ENCODE measurements at regions not wholly inside any gene's neighbourhood (a gene's known extent, or its start where the extent isn't known, plus 50 kb on each side); places are given as distances from the start of the nearest gene placed in this dataset.

GRCh38 chr2:123723706-123724105, 301.4 kb upstream of the CNTNAP5 start:
- no peaks in the 10 kb centered on the region for H3K4me1 ChIP-seq
- TF ChIP-seq CTCF (IDR thresholded peaks at IDR 0.05; ENCODE audit: borderline replicate concordance): no peak
- H3K36me3 ChIP-seq: no peaks in the 10 kb centered on the region
- peaks cover 22% of the 10 kb centered on the region for H3K9me3 ChIP-seq (replicated peaks)
- H3K27me3 ChIP-seq (ENCODE audit: low read depth): no peaks in the 10 kb centered on the region
- no peak for DNase-seq
- H3K4me3 ChIP-seq: no peak overlapping the region
- intact Hi-C loops (cut with micrococcal nuclease): no loop called here
- no peak overlapping the region for H3K27ac ChIP-seq (replicated peaks)

- intact Hi-C loops (cut with micrococcal nuclease): no loop called here
- H3K4me3 ChIP-seq: no peak overlapping the region
- H3K36me3 ChIP-seq: no peaks in the 10 kb centered on the region
- H3K27ac ChIP-seq (replicated peaks): no peak overlapping the region
- no peak for DNase-seq
- H3K4me1 ChIP-seq: no peaks in the 10 kb centered on the region
- H3K9me3 ChIP-seq (replicated peaks): peaks cover 3% of the 10 kb centered on the region
- H3K27me3 ChIP-seq (ENCODE audit: low read depth): no peaks in the 10 kb centered on the region
- TF ChIP-seq CTCF (IDR thresholded peaks at IDR 0.05; ENCODE audit: borderline replicate concordance): no peak
These were observed 292.5 kb upstream of the CNTNAP5 start for GRCh38 chr2:123732563-123732962.

GRCh38 chr2:123737371-123737770, 287.7 kb upstream of the CNTNAP5 start:
- no peak for TF ChIP-seq CTCF (IDR thresholded peaks at IDR 0.05; ENCODE audit: borderline replicate concordance)
- no peak for DNase-seq
- H3K36me3 ChIP-seq: no peaks in the 10 kb centered on the region
- peaks cover 3% of the 10 kb centered on the region for H3K9me3 ChIP-seq (replicated peaks)
- no peak overlapping the region for H3K4me3 ChIP-seq
- H3K4me1 ChIP-seq: no peaks in the 10 kb centered on the region
- H3K27me3 ChIP-seq (ENCODE audit: low read depth): no peaks in the 10 kb centered on the region
- intact Hi-C loops (cut with micrococcal nuclease): no loop called here
- no peak overlapping the region for H3K27ac ChIP-seq (replicated peaks)

- no peak for DNase-seq
- TF ChIP-seq CTCF (IDR thresholded peaks at IDR 0.05; ENCODE audit: borderline replicate concordance): no peak
- no peaks in the 10 kb centered on the region for H3K4me1 ChIP-seq
- H3K27ac ChIP-seq (replicated peaks): no peak overlapping the region
- H3K36me3 ChIP-seq: no peaks in the 10 kb centered on the region
- peaks cover 3% of the 10 kb centered on the region for H3K9me3 ChIP-seq (replicated peaks)
- H3K27me3 ChIP-seq (ENCODE audit: low read depth): no peaks in the 10 kb centered on the region
- no peak overlapping the region for H3K4me3 ChIP-seq
- intact Hi-C loops (cut with micrococcal nuclease): no loop called here
These were observed 286.4 kb upstream of the CNTNAP5 start for GRCh38 chr2:123738643-123739042.

GRCh38 chr2:123746006-123746405, 279.1 kb upstream of the CNTNAP5 start:
- Histone ChIP-seq H3K4me1 (no peaks in the 10 kb centered on the region), H3K4me3 (no peak overlapping the region), H3K27ac (replicated peaks) (no peak overlapping the region), H3K27me3 (ENCODE audit: low read depth) (no peaks in the 10 kb centered on the region), H3K36me3 (no peaks in the 10 kb centered on the region), H3K9me3 (replicated peaks) (no peaks in the 10 kb centered on the region)
- DNase-seq: no peak
- intact Hi-C loops (cut with micrococcal nuclease): no loop called here
- no peak for TF ChIP-seq CTCF (IDR thresholded peaks at IDR 0.05; ENCODE audit: borderline replicate concordance)

GRCh38 chr2:123747326-123747725, 277.8 kb upstream of the CNTNAP5 start:
- Histone ChIP-seq H3K27me3 (ENCODE audit: low read depth) (no peaks in the 10 kb centered on the region), H3K36me3 (no peaks in the 10 kb centered on the region), H3K4me3 (no peak overlapping the region), H3K27ac (replicated peaks) (no peak overlapping the region), H3K4me1 (no peaks in the 10 kb centered on the region), H3K9me3 (replicated peaks) (no peaks in the 10 kb centered on the region)
- no peak for DNase-seq
- no peak for TF ChIP-seq CTCF (IDR thresholded peaks at IDR 0.05; ENCODE audit: borderline replicate concordance)
- intact Hi-C loops (cut with micrococcal nuclease): no loop called here
